Stomach smooth muscle (tissue), 2 donors: ENCODE measurements at regions not wholly inside any gene's neighbourhood (a gene's known extent, or its start where the extent isn't known, plus 50 kb on each side); places are given as distances from the start of the nearest gene placed in this dataset.
"Not testable (repeated sequence)": the region's sequence is repeated elsewhere in the genome, so short reads cannot be mapped to it uniquely, and the experiment has no call there.

Experiments used
- H3K27ac ChIP-seq: one replicate; pipeline ENCODE4 v1.7.0; 2013; ENCODE audit warnings: mild to moderate bottlenecking, low read length, inconsistent platforms
- H3K27me3 ChIP-seq, 2 donors: one replicate each; pipeline ENCODE4 v1.7.0; 2013; ENCODE audit warnings: low read length in 2 of 2; ENCODE audit not compliant: insufficient read depth in 2 of 2, control insufficient read depth in 1 of 2
- H3K36me3 ChIP-seq, 2 donors: one replicate each; pipeline ENCODE4 v1.7.0; 2013; ENCODE audit warnings: low read length in 2 of 2; ENCODE audit not compliant: control insufficient read depth in 2 of 2, insufficient read depth in 2 of 2
- H3K4me1 ChIP-seq: one replicate; pipeline ENCODE4 v1.7.0; 2013; ENCODE audit warnings: low read length; ENCODE audit not compliant: control insufficient read depth, insufficient read depth
- H3K4me3 ChIP-seq, 2 donors: one replicate each; pipeline ENCODE4 v1.7.0; 2013; ENCODE audit warnings: low read length in 2 of 2
- H3K9ac ChIP-seq, 2 donors: one replicate each; pipeline ENCODE4 v1.7.0; 2013; ENCODE audit warnings: low read length in 2 of 2, mild to moderate bottlenecking in 1 of 2
- H3K9me3 ChIP-seq, 2 donors: one replicate each; pipeline ENCODE4 v1.7.0; 2013; ENCODE audit warnings: low read length in 2 of 2; ENCODE audit not compliant: control insufficient read depth in 2 of 2
- donor health status: healthy.
- donor health status: Pancreatic carcinoma.

GRCh38 chr2:62629310-62629709 lies 76.2 kb upstream of the EHBP1 start:
- not testable (repeated sequence) for H3K9me3 ChIP-seq, H3K4me3 ChIP-seq

GRCh38 chr2:62627667-62628066 lies 77.8 kb upstream of the EHBP1 start:
- Histone ChIP-seq H3K4me1 (no peaks in the 10 kb centered on the region), H3K27me3 (no peaks in the 10 kb centered on the region), H3K27ac (no peak overlapping the region), H3K9ac (no peak overlapping the region), H3K4me3 (no peak overlapping the region), H3K36me3 (no peaks in the 10 kb centered on the region), H3K9me3 (no peaks in the 10 kb centered on the region)

More at GRCh38 chr2:62629310-62629709, 76.2 kb upstream of the EHBP1 start:
- not testable (repeated sequence) for H3K27ac ChIP-seq, H3K36me3 ChIP-seq, H3K4me1 ChIP-seq, H3K27me3 ChIP-seq, H3K9ac ChIP-seq

GRCh38 chr2:62624855-62625254 lies 80.7 kb upstream of the EHBP1 start:
- Histone ChIP-seq H3K9ac (no peak overlapping the region), H3K36me3 (no peaks in the 10 kb centered on the region), H3K27me3 (no peaks in the 10 kb centered on the region), H3K27ac (no peak overlapping the region), H3K4me1 (no peaks in the 10 kb centered on the region), H3K9me3 (no peaks in the 10 kb centered on the region), H3K4me3 (no peak overlapping the region)

- H3K4me3 ChIP-seq, H3K27me3 ChIP-seq: not testable (repeated sequence)
These were observed 89.0 kb upstream of the EHBP1 start for GRCh38 chr2:62616486-62616885.

GRCh38 chr2:62611854-62612253 lies 93.7 kb upstream of the EHBP1 start:
- no peaks in the 10 kb centered on the region for H3K27me3 ChIP-seq
- no peak overlapping the region for H3K9ac ChIP-seq
- H3K36me3 ChIP-seq = no peaks in the 10 kb centered on the region
- H3K27ac ChIP-seq = no peak overlapping the region
- no peaks in the 10 kb centered on the region for H3K4me1 ChIP-seq
- H3K4me3 ChIP-seq = no peak overlapping the region
- H3K9me3 ChIP-seq = no peaks in the 10 kb centered on the region

More at GRCh38 chr2:62616486-62616885, 89.0 kb upstream of the EHBP1 start:
- H3K4me1 ChIP-seq, H3K36me3 ChIP-seq, H3K27ac ChIP-seq, H3K9me3 ChIP-seq, H3K9ac ChIP-seq: not testable (repeated sequence)

- H3K9ac ChIP-seq, H3K9me3 ChIP-seq, H3K27me3 ChIP-seq, H3K36me3 ChIP-seq, H3K4me1 ChIP-seq, H3K4me3 ChIP-seq, H3K27ac ChIP-seq: not testable (repeated sequence)
These were observed 99.5 kb upstream of the TMEM17 start for GRCh38 chr2:62605471-62605870.

GRCh38 chr2:62604336-62604735 lies 98.3 kb upstream of the TMEM17 start:
- no peak overlapping the region for H3K9ac ChIP-seq
- no peaks in the 10 kb centered on the region for H3K27me3 ChIP-seq
- no peak overlapping the region for H3K4me3 ChIP-seq
- H3K4me1 ChIP-seq = no peaks in the 10 kb centered on the region
- no peaks in the 10 kb centered on the region for H3K9me3 ChIP-seq
- no peaks in the 10 kb centered on the region for H3K36me3 ChIP-seq
- H3K27ac ChIP-seq = no peak overlapping the region

GRCh38 chr2:62603154-62603712 lies 97.2 kb upstream of the TMEM17 start:
- H3K27me3 ChIP-seq = no peaks in the 10 kb centered on the region
- H3K4me1 ChIP-seq = no peaks in the 10 kb centered on the region
- no peak overlapping the region for H3K4me3 ChIP-seq
- no peaks in the 10 kb centered on the region for H3K9me3 ChIP-seq
- H3K27ac ChIP-seq = no peak overlapping the region
- no peak overlapping the region for H3K9ac ChIP-seq
- no peaks in the 10 kb centered on the region for H3K36me3 ChIP-seq

- not testable (repeated sequence) for H3K4me3 ChIP-seq, H3K27me3 ChIP-seq, H3K9me3 ChIP-seq, H3K4me1 ChIP-seq, H3K27ac ChIP-seq, H3K9ac ChIP-seq, H3K36me3 ChIP-seq
These were observed 93.8 kb upstream of the TMEM17 start for GRCh38 chr2:62599674-62600410.

- H3K27me3 ChIP-seq = no peaks in the 10 kb centered on the region
- H3K4me1 ChIP-seq = no peaks in the 10 kb centered on the region
- no peak overlapping the region for H3K27ac ChIP-seq
- no peaks in the 10 kb centered on the region for H3K9me3 ChIP-seq
- no peak overlapping the region for H3K4me3 ChIP-seq
- no peaks in the 10 kb centered on the region for H3K36me3 ChIP-seq
- no peak overlapping the region for H3K9ac ChIP-seq
These were observed 91.3 kb upstream of the TMEM17 start for GRCh38 chr2:62597323-62597722.
